Spleen (tissue), 11 donors: ENCODE measurements at regions not wholly inside any gene's neighbourhood (a gene's known extent, or its start where the extent isn't known, plus 50 kb on each side); places are given as distances from the start of the nearest gene placed in this dataset.
"Not testable (repeated sequence)": the region's sequence is repeated elsewhere in the genome, so short reads cannot be mapped to it uniquely, and the experiment has no call there.

ENCODE experiments used
- DNase-seq: peaks from one replicate; pipeline ENCODE4 v3.0.0-alpha.2; 2020
- H3K27ac ChIP-seq, 8 donors: fragments of 200-600 bp; sonication (generic) in 7 of 8; 1 replicate in 4 of 8; 2 replicates in 4 of 8; pipeline versions ENCODE4 v1.5.0 to v1.8.0; 2016 to 2021; ENCODE audit warnings: inconsistent platforms in 4 of 8, mild to moderate bottlenecking in 4 of 8, moderate library complexity in 1 of 8
- H3K27me3 ChIP-seq, 7 donors: fragments of 200-600 bp; sonication (generic) in 6 of 7; replicated peaks in 1 of 7; 1 replicate in 4 of 7; 2 replicates in 3 of 7; pipeline versions ENCODE4 v1.5.0 to v1.8.0; 2016 to 2021; ENCODE audit warnings: inconsistent platforms in 3 of 7, mild to moderate bottlenecking in 1 of 7
- H3K36me3 ChIP-seq, 6 donors: fragments of 200-600 bp; sonication (generic) in 5 of 6; 1 replicate in 4 of 6; 2 replicates in 2 of 6; pipeline versions ENCODE4 v1.5.0 to v1.8.0; 2016 to 2021; ENCODE audit warnings: inconsistent platforms in 2 of 6
- H3K4me1 ChIP-seq, 6 donors: fragments of 200-600 bp; sonication (generic) in 5 of 6; 1 replicate in 3 of 6; 2 replicates in 3 of 6; pipeline versions ENCODE4 v1.5.0 to v1.8.0; 2016 to 2021; ENCODE audit warnings: inconsistent platforms in 3 of 6
- H3K4me3 ChIP-seq, 8 donors: fragments of 200-600 bp; sonication (generic) in 7 of 8; 1 replicate in 4 of 8; 2 replicates in 4 of 8; pipeline versions ENCODE4 v1.5.0 to v1.8.0; 2016 to 2021; ENCODE audit warnings: inconsistent platforms in 4 of 8, mild to moderate bottlenecking in 4 of 8, moderate library complexity in 2 of 8
- H3K9me3 ChIP-seq, 8 donors: fragments of 200-600 bp; sonication (generic) in 7 of 8; 1 replicate in 4 of 8; 2 replicates in 4 of 8; pipeline versions ENCODE4 v1.5.0 to v1.8.0; 2016 to 2021; ENCODE audit warnings: inconsistent platforms in 4 of 8
- POLR2A ChIP-seq, 3 donors: fragments of 450-650 bp; IDR thresholded peaks; one replicate each; pipeline ENCODE4 v1.5.1; 2017; ENCODE audit warnings: antibody characterized with exemption in 3 of 3, mild to moderate bottlenecking in 1 of 3
- POLR2AphosphoS5 ChIP-seq, 3 donors: sonication (generic); formaldehyde crosslinking; IDR thresholded peaks; one replicate each; pipeline ENCODE4 v1.5.1; 2017; ENCODE audit warnings: antibody characterized with exemption in 3 of 3
- WGBS, 5 donors: extraction: QIAGEN DNeasy Blood & Tissue Kit in 3 of 5; methylation state at CpG; one replicate each; pipeline versions ENCODE4 v1.1.5 to v1.1.7; 2013 to 2018; 5-methylcytosine and 5-hydroxymethylcytosine counted together
- intact Hi-C: fragments of 100-400 bp; cut with DNase I; formaldehyde crosslinking; loops from one replicate; pipeline ENCODE4 v1.15.0; 2023; ENCODE audit warnings: low total_unique reads
- TF ChIP-seq, protein P1 (sequence below), 11 experiments: fragments of 200-600 bp in 7 of 11; fragments of 450-650 bp in 4 of 11; sonication (generic) in 4 of 11; IDR thresholded peaks in 8 of 11; conservative IDR thresholded peaks in 3 of 11; 1 replicate in 7 of 11; 2 replicates in 4 of 11; pipeline versions ENCODE4 v1.4.0 to v1.8.0; 2016 to 2021; ENCODE audit warnings: antibody characterized with exemption in 11 of 11, inconsistent platforms in 4 of 11, mild to moderate bottlenecking in 1 of 11
- donor health status: healthy with polysubstance abuse.
- donor health status: DM: no; HTN: no; CAD: no; lungs with moderate emphysema.
- donor health status: DM: no; HTN: no; CAD: no.
- donor health status: Bipolar disorder and iron deficiency.
- donor health status: healthy.
- donor health status: DM: no; HTN: no; CAD: no.
- donor health status: DM: yes; HTN: yes; CAD: no.

DNA sequence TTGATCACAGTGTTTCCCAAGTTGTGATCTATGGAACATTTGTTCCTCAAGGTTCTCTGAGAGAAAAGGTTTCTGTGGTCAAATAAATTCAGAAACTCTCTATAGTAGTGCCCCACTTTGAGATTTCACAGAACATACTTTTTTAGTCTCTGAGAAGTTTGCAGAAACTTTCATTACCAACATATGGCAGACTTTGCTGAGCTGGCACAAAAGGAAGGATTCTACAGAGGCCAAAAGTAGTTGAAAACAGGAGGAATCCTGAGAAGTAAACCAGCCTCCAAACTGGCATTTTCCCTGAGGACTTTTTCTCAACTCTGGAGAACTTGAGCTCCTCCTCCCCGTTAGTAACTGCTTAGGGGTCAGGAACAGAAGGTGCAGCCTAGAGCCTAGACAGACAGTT, 117.8 kb upstream of the ESX1 start:
- Histone ChIP-seq H3K9me3 (no peaks in the 10 kb centered on the region), H3K27me3 (no peaks in the 10 kb centered on the region), H3K27ac (no peak overlapping the region), H3K36me3 (no peaks in the 10 kb centered on the region), H3K4me1 (no peaks in the 10 kb centered on the region), H3K4me3 (no peak overlapping the region)
- WGBS, 5 donors: 29 to 75% (median 53%) methylated on average over 1 of the region's 1 CpG
- DNase-seq: no peak
- intact Hi-C loops: no loop called here
- no peak for TF ChIP-seq POLR2AphosphoS5 (IDR thresholded peaks at IDR 0.05)
- TF ChIP-seq, protein P1, sequence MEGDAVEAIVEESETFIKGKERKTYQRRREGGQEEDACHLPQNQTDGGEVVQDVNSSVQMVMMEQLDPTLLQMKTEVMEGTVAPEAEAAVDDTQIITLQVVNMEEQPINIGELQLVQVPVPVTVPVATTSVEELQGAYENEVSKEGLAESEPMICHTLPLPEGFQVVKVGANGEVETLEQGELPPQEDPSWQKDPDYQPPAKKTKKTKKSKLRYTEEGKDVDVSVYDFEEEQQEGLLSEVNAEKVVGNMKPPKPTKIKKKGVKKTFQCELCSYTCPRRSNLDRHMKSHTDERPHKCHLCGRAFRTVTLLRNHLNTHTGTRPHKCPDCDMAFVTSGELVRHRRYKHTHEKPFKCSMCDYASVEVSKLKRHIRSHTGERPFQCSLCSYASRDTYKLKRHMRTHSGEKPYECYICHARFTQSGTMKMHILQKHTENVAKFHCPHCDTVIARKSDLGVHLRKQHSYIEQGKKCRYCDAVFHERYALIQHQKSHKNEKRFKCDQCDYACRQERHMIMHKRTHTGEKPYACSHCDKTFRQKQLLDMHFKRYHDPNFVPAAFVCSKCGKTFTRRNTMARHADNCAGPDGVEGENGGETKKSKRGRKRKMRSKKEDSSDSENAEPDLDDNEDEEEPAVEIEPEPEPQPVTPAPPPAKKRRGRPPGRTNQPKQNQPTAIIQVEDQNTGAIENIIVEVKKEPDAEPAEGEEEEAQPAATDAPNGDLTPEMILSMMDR (IDR thresholded peaks at IDR 0.05 in 8 of 11, conservative IDR thresholded peaks at IDR 0.05 in 3 of 11): no peak
- TF ChIP-seq POLR2A (IDR thresholded peaks at IDR 0.05): no peak

DNA sequence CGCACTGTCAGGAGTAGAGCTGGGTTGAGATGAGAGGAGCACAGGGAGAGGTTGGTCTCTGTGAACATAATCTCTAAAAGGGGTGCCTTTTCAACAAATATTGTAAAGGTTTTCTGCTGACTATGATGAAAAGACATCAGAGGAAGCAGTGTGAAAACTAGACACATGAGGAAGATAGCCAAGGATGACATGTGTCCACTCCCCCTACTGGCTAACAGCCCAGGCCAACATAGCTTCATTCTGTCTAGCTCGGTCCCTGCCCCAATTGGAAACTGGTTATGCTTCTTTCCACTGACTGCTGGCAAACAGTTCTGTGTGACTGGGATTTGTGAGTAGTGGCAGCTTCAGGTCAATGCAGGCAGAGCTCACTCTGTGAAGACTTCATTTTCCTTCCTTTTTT, 115.4 kb upstream of the ESX1 start:
- H3K27ac ChIP-seq: no peak overlapping the region
- H3K36me3 ChIP-seq: no peaks in the 10 kb centered on the region
- 68 to 83% (median 81%) methylated on average over 2 of the region's 2 CpGs for WGBS, 5 donors
- intact Hi-C loops: no loop called here
- H3K9me3 ChIP-seq: no peaks in the 10 kb centered on the region
- H3K4me1 ChIP-seq: no peaks in the 10 kb centered on the region
- H3K4me3 ChIP-seq: no peak overlapping the region
- TF ChIP-seq POLR2AphosphoS5 (IDR thresholded peaks at IDR 0.05) (no peak), POLR2A (IDR thresholded peaks at IDR 0.05) (no peak)
- TF ChIP-seq, protein P1 (IDR thresholded peaks at IDR 0.05 in 8 of 11, conservative IDR thresholded peaks at IDR 0.05 in 3 of 11): no peak
- no peaks in the 10 kb centered on the region for H3K27me3 ChIP-seq
- no peak for DNase-seq

DNA sequence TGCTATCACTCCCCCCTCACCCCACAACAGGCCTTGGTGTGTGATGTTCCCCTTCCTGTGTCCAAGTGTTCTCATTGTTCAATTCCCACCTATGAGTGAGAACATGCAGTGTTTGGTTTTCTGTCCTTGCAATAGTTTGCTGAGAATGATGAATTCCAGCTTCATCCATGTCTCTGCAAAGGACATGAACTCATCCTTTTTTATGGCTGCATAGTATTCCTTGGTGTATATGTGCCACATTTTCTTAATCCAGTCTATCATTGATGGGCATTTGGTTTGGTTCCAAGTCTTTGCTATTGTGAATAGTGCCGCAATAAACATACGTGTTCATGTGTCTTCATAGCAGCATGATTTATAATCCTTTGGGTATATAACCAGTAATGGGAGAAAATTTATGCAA, 106.0 kb upstream of the ESX1 start:
- H3K36me3 ChIP-seq, H3K4me1 ChIP-seq, H3K9me3 ChIP-seq, DNase-seq, intact Hi-C loops, H3K27me3 ChIP-seq, H3K27ac ChIP-seq, H3K4me3 ChIP-seq: not testable (repeated sequence)
- WGBS, 5 donors: 93 to 100% (median 95%) methylated on average over 2 of the region's 2 CpGs

DNA sequence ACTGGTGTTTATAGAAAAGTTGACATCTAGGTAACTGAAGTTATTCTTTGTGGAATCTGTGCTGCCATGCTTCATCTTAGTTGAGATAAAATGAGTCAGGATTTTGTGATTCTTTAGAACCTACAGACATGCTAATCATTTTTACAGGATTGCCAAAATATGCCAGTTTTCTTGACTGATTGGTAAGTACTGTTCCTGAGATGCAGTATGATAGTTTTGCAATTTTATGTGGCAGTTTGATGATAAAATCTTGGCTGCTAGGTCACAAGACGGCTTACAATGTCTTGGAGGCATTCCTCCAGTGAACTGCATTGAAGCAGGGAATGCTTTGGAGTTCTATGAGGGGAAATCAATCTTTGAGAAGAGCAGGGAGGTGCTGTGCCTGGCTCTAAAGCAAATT, 104.4 kb upstream of the ESX1 start:
- Histone ChIP-seq H3K27ac (no peak overlapping the region), H3K9me3 (peaks cover 0 to 5% (median 0%) of the 10 kb centered on the region in 8 donors), H3K36me3 (no peaks in the 10 kb centered on the region), H3K4me3 (no peak overlapping the region), H3K4me1 (no peaks in the 10 kb centered on the region), H3K27me3 (peaks cover 0 to 3% (median 0%) of the 10 kb centered on the region in 7 donors)
- intact Hi-C loops: no loop called here
- DNase-seq: no peak
- WGBS, 5 donors: 18 to 60% (median 48%) methylated on average over 1 of the region's 1 CpG
- TF ChIP-seq, protein P1 (IDR thresholded peaks at IDR 0.05 in 8 of 11, conservative IDR thresholded peaks at IDR 0.05 in 3 of 11): no peak
- TF ChIP-seq POLR2A (IDR thresholded peaks at IDR 0.05) (no peak), POLR2AphosphoS5 (IDR thresholded peaks at IDR 0.05) (no peak)

DNA sequence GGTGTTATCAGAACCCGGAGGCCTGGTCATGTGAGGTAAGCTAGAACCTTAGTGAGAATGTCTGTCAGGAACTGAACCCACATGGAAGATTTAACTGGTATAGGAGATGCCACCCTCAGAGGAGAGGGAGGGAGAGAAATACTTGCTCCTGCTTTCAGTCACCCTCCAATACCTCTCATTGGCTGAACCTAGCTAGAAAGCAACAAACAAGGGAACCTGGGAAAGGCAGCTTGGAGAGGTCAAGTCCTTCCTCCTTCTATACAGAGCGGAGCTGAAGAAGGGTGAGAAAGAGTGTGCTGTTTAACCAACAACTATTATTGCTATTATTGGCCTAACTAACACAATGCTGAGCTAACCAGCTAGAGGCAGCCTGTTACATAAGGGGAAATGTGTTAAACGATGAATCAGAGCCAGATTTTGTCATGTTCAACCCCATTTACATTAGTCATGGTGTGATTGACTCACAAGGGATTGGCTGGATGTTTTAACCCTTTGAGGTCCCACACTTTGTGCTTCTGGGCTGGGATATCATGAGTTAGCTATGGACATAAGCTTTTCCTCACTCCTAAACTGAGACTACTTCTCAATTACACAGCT, 96.5 kb upstream of the ESX1 start:
- no peaks in the 10 kb centered on the region for H3K36me3 ChIP-seq
- H3K4me3 ChIP-seq: no peak overlapping the region
- peaks cover 0 to 10% (median 0%) of the 10 kb centered on the region in 7 donors for H3K27me3 ChIP-seq
- intact Hi-C loops: no loop called here
- no peaks in the 10 kb centered on the region for H3K4me1 ChIP-seq
- TF ChIP-seq POLR2AphosphoS5 (IDR thresholded peaks at IDR 0.05): no peak
- TF ChIP-seq, protein P1 (IDR thresholded peaks at IDR 0.05 in 8 of 11, conservative IDR thresholded peaks at IDR 0.05 in 3 of 11): no peak
- TF ChIP-seq POLR2A (IDR thresholded peaks at IDR 0.05): no peak
- DNase-seq: no peak
- no peak overlapping the region for H3K27ac ChIP-seq
- no peaks in the 10 kb centered on the region for H3K9me3 ChIP-seq
- 53 to 66% (median 58%) methylated on average over 3 of the region's 3 CpGs for WGBS, 5 donors
